PC-3 (cell line): ENCODE measurements at regions not wholly inside any gene's neighbourhood (a gene's known extent, or its start where the extent isn't known, plus 50 kb on each side); places are given as distances from the start of the nearest gene placed in this dataset.

ENCODE experiments used
- EZH2 ChIP-seq: fragments of 300-600 bp; sonication (generic); IDR thresholded peaks from one replicate; pipeline ENCODE4 v1.6.1; 2017; ENCODE audit warnings: antibody characterized with exemption, mild to moderate bottlenecking, low read length; ENCODE audit not compliant: unreplicated experiment
- EZH2phosphoT487 ChIP-seq: fragments of 300-600 bp; sonication (generic); IDR thresholded peaks from 2 replicates; pipeline ENCODE4 v1.6.1; 2018; ENCODE audit warnings: mild to moderate bottlenecking, antibody characterized with exemption, low read length, borderline replicate concordance
- TF ChIP-seq, protein P1 (sequence below): fragments of 300-600 bp; sonication (generic); conservative IDR thresholded peaks from 2 replicates; pipeline ENCODE4 v1.5.1; 2017; ENCODE audit warnings: antibody characterized with exemption, low read depth, mild to moderate bottlenecking, low read length

DNA sequence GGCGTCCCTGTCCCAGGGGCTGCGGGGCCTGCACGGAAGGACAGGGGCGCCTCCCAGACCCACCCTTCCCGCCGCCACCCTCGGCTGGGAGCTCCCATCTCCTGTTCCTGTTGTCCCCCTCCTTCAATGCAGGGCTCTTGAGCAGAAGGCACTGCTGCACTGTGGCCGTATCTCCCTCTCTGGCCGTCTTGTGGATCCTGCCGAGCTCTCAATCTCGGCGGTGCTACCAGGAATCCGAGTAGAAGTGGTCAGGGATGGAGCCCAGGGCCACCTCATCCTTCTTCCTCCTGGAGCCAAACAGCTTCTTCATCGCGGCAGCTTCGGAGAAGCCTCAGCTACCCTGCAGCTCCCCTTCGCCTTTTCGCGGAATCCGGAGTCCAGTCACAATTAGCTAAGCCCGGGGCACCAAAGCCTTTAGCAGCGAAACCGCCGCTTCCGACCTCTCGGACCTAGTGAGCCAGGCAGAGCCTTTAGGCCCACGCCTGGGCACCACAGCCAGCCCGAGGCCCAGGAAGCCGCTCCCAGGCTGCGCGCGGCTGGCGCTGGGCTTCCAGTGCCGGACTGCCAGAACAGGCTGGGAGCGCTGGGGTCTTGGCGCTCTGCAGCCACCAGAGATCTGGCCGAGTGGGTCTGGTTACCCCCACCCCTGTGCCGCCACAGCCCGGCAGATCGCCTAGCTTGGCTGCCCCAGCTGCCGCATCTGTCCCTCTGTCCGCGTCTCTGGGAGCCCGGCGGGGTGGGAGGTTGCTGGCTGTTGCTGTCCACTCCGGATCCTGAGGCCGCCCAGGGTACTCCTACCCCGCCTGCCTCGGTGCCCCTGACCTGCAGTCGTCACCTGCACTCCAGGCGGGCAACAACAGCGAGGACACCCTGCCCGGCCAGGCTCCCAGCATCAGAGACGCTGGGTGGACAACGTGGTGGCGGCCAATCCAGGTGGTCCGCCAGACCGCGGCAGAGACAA is 69.1 kb downstream of the ASCL4 start:
- TF ChIP-seq, protein P1, sequence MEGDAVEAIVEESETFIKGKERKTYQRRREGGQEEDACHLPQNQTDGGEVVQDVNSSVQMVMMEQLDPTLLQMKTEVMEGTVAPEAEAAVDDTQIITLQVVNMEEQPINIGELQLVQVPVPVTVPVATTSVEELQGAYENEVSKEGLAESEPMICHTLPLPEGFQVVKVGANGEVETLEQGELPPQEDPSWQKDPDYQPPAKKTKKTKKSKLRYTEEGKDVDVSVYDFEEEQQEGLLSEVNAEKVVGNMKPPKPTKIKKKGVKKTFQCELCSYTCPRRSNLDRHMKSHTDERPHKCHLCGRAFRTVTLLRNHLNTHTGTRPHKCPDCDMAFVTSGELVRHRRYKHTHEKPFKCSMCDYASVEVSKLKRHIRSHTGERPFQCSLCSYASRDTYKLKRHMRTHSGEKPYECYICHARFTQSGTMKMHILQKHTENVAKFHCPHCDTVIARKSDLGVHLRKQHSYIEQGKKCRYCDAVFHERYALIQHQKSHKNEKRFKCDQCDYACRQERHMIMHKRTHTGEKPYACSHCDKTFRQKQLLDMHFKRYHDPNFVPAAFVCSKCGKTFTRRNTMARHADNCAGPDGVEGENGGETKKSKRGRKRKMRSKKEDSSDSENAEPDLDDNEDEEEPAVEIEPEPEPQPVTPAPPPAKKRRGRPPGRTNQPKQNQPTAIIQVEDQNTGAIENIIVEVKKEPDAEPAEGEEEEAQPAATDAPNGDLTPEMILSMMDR: no peak
- TF ChIP-seq EZH2phosphoT487 (no peak), EZH2 (no peak)
